ENCODE measurements at regions not wholly inside any gene's neighbourhood (a gene's known extent, or its start where the extent isn't known, plus 50 kb on each side); places are given as distances from the start of the nearest gene placed in this dataset.

GRCh38 chr7:152925412-152926147, 166.0 kb downstream of the ACTR3B start:
- no peak for ATAC-seq
- H3K4me1 ChIP-seq (ENCODE audit: control insufficient read depth, insufficient read depth, low read length) = no peaks in the 10 kb centered on the region

GRCh38 chr7:152931633-152932032, 172.1 kb downstream of the ACTR3B start:
- no peak for TF ChIP-seq SIN3A (IDR thresholded peaks at IDR 0.05; ENCODE audit: borderline replicate concordance, insufficient read depth, low read depth, low read length)
- TF ChIP-seq, protein P1, sequence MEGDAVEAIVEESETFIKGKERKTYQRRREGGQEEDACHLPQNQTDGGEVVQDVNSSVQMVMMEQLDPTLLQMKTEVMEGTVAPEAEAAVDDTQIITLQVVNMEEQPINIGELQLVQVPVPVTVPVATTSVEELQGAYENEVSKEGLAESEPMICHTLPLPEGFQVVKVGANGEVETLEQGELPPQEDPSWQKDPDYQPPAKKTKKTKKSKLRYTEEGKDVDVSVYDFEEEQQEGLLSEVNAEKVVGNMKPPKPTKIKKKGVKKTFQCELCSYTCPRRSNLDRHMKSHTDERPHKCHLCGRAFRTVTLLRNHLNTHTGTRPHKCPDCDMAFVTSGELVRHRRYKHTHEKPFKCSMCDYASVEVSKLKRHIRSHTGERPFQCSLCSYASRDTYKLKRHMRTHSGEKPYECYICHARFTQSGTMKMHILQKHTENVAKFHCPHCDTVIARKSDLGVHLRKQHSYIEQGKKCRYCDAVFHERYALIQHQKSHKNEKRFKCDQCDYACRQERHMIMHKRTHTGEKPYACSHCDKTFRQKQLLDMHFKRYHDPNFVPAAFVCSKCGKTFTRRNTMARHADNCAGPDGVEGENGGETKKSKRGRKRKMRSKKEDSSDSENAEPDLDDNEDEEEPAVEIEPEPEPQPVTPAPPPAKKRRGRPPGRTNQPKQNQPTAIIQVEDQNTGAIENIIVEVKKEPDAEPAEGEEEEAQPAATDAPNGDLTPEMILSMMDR (IDR thresholded peaks at IDR 0.05) = no peak
- no peak for TF ChIP-seq POLR2AphosphoS5 (IDR thresholded peaks at IDR 0.05; ENCODE audit: low read depth, low read length)
- TF ChIP-seq, protein P2, sequence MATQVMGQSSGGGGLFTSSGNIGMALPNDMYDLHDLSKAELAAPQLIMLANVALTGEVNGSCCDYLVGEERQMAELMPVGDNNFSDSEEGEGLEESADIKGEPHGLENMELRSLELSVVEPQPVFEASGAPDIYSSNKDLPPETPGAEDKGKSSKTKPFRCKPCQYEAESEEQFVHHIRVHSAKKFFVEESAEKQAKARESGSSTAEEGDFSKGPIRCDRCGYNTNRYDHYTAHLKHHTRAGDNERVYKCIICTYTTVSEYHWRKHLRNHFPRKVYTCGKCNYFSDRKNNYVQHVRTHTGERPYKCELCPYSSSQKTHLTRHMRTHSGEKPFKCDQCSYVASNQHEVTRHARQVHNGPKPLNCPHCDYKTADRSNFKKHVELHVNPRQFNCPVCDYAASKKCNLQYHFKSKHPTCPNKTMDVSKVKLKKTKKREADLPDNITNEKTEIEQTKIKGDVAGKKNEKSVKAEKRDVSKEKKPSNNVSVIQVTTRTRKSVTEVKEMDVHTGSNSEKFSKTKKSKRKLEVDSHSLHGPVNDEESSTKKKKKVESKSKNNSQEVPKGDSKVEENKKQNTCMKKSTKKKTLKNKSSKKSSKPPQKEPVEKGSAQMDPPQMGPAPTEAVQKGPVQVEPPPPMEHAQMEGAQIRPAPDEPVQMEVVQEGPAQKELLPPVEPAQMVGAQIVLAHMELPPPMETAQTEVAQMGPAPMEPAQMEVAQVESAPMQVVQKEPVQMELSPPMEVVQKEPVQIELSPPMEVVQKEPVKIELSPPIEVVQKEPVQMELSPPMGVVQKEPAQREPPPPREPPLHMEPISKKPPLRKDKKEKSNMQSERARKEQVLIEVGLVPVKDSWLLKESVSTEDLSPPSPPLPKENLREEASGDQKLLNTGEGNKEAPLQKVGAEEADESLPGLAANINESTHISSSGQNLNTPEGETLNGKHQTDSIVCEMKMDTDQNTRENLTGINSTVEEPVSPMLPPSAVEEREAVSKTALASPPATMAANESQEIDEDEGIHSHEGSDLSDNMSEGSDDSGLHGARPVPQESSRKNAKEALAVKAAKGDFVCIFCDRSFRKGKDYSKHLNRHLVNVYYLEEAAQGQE (IDR thresholded peaks at IDR 0.05; ENCODE audit: insufficient read depth in 1 of 2, low read depth in 2 of 2, low read length in 1 of 2) = no peak
- no peak for TF ChIP-seq TCF7L2 (IDR thresholded peaks at IDR 0.05; ENCODE audit: low read depth, low read length)
- intact Hi-C loops (cut with micrococcal nuclease; ENCODE audit: unreplicated experiment) = no loop called here
- ChIA-PET POLR2A (no interaction called here), CTCF (no interaction called here)
- H3K9me3 ChIP-seq (ENCODE audit: control insufficient read depth, insufficient read depth, low read depth, low read length) = no peaks in the 10 kb centered on the region
- no TSS peak for BruUV-seq (replicated peaks)
- peaks cover 2% of the 10 kb centered on the region; the same call in 1 of the 2 replicates for H3K27me3 ChIP-seq (ENCODE audit: control insufficient read depth, insufficient read depth, low read length)
- no peak overlapping the region for H3K27ac ChIP-seq (ENCODE audit: low read length)
- ATAC-seq (no peak), DNase-seq (ENCODE audit: low read depth, low spot score) (no peak)
- H3K36me3 ChIP-seq (ENCODE audit: control insufficient read depth, insufficient read depth, low read length) = no peaks in the 10 kb centered on the region
- no peak overlapping the region for H3K4me3 ChIP-seq (ENCODE audit: low read depth in 2 of 2, low read length in 2 of 2)
- in situ Hi-C loops (cut with HindIII; ENCODE audit: low pct_unique_long_range_greater_than_20kb, low sequenced_read_pairs) = no loop called here
- H3K4me1 ChIP-seq (ENCODE audit: control insufficient read depth, insufficient read depth, low read length) = no peaks in the 10 kb centered on the region

More at GRCh38 chr7:152925412-152926147, 166.0 kb downstream of the ACTR3B start:
- no peaks in the 10 kb centered on the region for H3K9me3 ChIP-seq (ENCODE audit: control insufficient read depth, insufficient read depth, low read depth, low read length)
- in situ Hi-C loops (cut with HindIII; ENCODE audit: low pct_unique_long_range_greater_than_20kb, low sequenced_read_pairs) (no loop called here), intact Hi-C loops (cut with micrococcal nuclease; ENCODE audit: unreplicated experiment) (no loop called here)
- peaks cover 2% of the 10 kb centered on the region; the same call in 1 of the 2 replicates for H3K27me3 ChIP-seq (ENCODE audit: control insufficient read depth, insufficient read depth, low read length)
- BruUV-seq (replicated peaks) = no TSS peak
- TF ChIP-seq SIN3A (IDR thresholded peaks at IDR 0.05; ENCODE audit: borderline replicate concordance, insufficient read depth, low read depth, low read length) (no peak), POLR2AphosphoS5 (IDR thresholded peaks at IDR 0.05; ENCODE audit: low read depth, low read length) (no peak), TCF7L2 (IDR thresholded peaks at IDR 0.05; ENCODE audit: low read depth, low read length) (no peak)
- TF ChIP-seq, protein P1 (IDR thresholded peaks at IDR 0.05) = no peak
- TF ChIP-seq, protein P2 (IDR thresholded peaks at IDR 0.05; ENCODE audit: insufficient read depth in 1 of 2, low read depth in 2 of 2, low read length in 1 of 2) = no peak
- ChIA-PET CTCF (no interaction called here), POLR2A (no interaction called here)
- H3K4me3 ChIP-seq (ENCODE audit: low read depth in 2 of 2, low read length in 2 of 2) = no peak overlapping the region
- H3K27ac ChIP-seq (ENCODE audit: low read length) = no peak overlapping the region
- no peaks in the 10 kb centered on the region for H3K36me3 ChIP-seq (ENCODE audit: control insufficient read depth, insufficient read depth, low read length)
- DNase-seq (ENCODE audit: low read depth, low spot score) = no peak
